Stimulated activated naive CD8-positive, alpha-beta T cell treated with anti-CD3 and anti-CD28 coated beads, Interleukin-15, Interleukin-2, amounts not matched to agents 100 ng/mL and 50 ng/mL, for 24 hours (primary cell): ENCODE measurements at regions not wholly inside any gene's neighbourhood (a gene's known extent, or its start where the extent isn't known, plus 50 kb on each side); places are given as distances from the start of the nearest gene placed in this dataset.

ENCODE experiments used
- H3K27ac Mint-ChIP-seq: one replicate; pipeline ENCODE4 v1.8.0; 2021; ENCODE audit warnings: mild to moderate bottlenecking, mixed read lengths
- H3K27me3 Mint-ChIP-seq: one replicate; pipeline ENCODE4 v1.8.0; 2021; ENCODE audit warnings: mixed read lengths
- H3K36me3 Mint-ChIP-seq: one replicate; pipeline ENCODE4 v1.8.0; 2021; ENCODE audit warnings: low read depth, mixed read lengths
- H3K4me1 Mint-ChIP-seq: one replicate; pipeline ENCODE4 v1.8.0; 2021; ENCODE audit warnings: low read depth, mixed read lengths
- H3K4me3 Mint-ChIP-seq: one replicate; pipeline ENCODE4 v1.8.0; 2021; ENCODE audit warnings: mild to moderate bottlenecking, mixed read lengths
- H3K9me3 Mint-ChIP-seq: one replicate; pipeline ENCODE4 v1.8.0; 2021; ENCODE audit warnings: mixed read lengths

- H3K4me3 Mint-ChIP-seq, result no peak overlapping the region
- no peaks in the 10 kb centered on the region for H3K36me3 Mint-ChIP-seq
- peaks cover 12% of the 10 kb centered on the region for H3K27me3 Mint-ChIP-seq
- no peaks in the 10 kb centered on the region for H3K4me1 Mint-ChIP-seq
- H3K27ac Mint-ChIP-seq, result no peak overlapping the region
- H3K9me3 Mint-ChIP-seq, result no peaks in the 10 kb centered on the region
Measured at GRCh38 chr15:38883987-38884386, 319.4 kb upstream of the RASGRP1 start.

- Mint-ChIP-seq H3K9me3 (no peaks in the 10 kb centered on the region), H3K4me1 (no peaks in the 10 kb centered on the region), H3K27me3 (peaks cover 12% of the 10 kb centered on the region), H3K27ac (no peak overlapping the region), H3K36me3 (no peaks in the 10 kb centered on the region), H3K4me3 (no peak overlapping the region)
Measured at GRCh38 chr15:38885001-38885400, 320.4 kb upstream of the RASGRP1 start.

- H3K4me1 Mint-ChIP-seq, result no peaks in the 10 kb centered on the region
- no peaks in the 10 kb centered on the region for H3K9me3 Mint-ChIP-seq
- H3K27ac Mint-ChIP-seq, result no peak overlapping the region
- H3K36me3 Mint-ChIP-seq, result no peaks in the 10 kb centered on the region
- peaks cover 16% of the 10 kb centered on the region for H3K27me3 Mint-ChIP-seq
- H3K4me3 Mint-ChIP-seq, result no peak overlapping the region
Measured at GRCh38 chr15:38885471-38885952, 320.9 kb upstream of the RASGRP1 start.

GRCh38 chr15:38886315-38887163 lies 321.9 kb upstream of the RASGRP1 start:
- H3K4me1 Mint-ChIP-seq, result no peaks in the 10 kb centered on the region
- peaks cover 19% of the 10 kb centered on the region for H3K27me3 Mint-ChIP-seq
- no peaks in the 10 kb centered on the region for H3K36me3 Mint-ChIP-seq
- H3K27ac Mint-ChIP-seq, result no peak overlapping the region
- no peaks in the 10 kb centered on the region for H3K9me3 Mint-ChIP-seq
- H3K4me3 Mint-ChIP-seq, result no peak overlapping the region

- no peaks in the 10 kb centered on the region for H3K36me3 Mint-ChIP-seq
- no peak overlapping the region for H3K27ac Mint-ChIP-seq
- peaks cover 14% of the 10 kb centered on the region for H3K27me3 Mint-ChIP-seq
- H3K4me1 Mint-ChIP-seq, result no peaks in the 10 kb centered on the region
- H3K4me3 Mint-ChIP-seq, result no peak overlapping the region
- no peaks in the 10 kb centered on the region for H3K9me3 Mint-ChIP-seq
Measured at GRCh38 chr15:38888701-38889221, 324.1 kb upstream of the RASGRP1 start.

GRCh38 chr15:38890194-38890593 lies 325.6 kb upstream of the RASGRP1 start:
- H3K4me3 Mint-ChIP-seq, result no peak overlapping the region
- no peak overlapping the region for H3K27ac Mint-ChIP-seq
- H3K27me3 Mint-ChIP-seq, result peaks cover 11% of the 10 kb centered on the region
- no peaks in the 10 kb centered on the region for H3K36me3 Mint-ChIP-seq
- H3K9me3 Mint-ChIP-seq, result no peaks in the 10 kb centered on the region
- H3K4me1 Mint-ChIP-seq, result no peaks in the 10 kb centered on the region

- Mint-ChIP-seq H3K4me3 (no peak overlapping the region), H3K27me3 (peaks cover 7% of the 10 kb centered on the region), H3K4me1 (no peaks in the 10 kb centered on the region), H3K36me3 (no peaks in the 10 kb centered on the region), H3K27ac (no peak overlapping the region), H3K9me3 (no peaks in the 10 kb centered on the region)
Measured at GRCh38 chr15:38893925-38894242, 329.3 kb upstream of the RASGRP1 start.

- Mint-ChIP-seq H3K4me1 (no peaks in the 10 kb centered on the region), H3K36me3 (no peaks in the 10 kb centered on the region), H3K27me3 (peaks cover 7% of the 10 kb centered on the region), H3K4me3 (no peak overlapping the region), H3K27ac (no peak overlapping the region), H3K9me3 (no peaks in the 10 kb centered on the region)
Measured at GRCh38 chr15:38894243-38894948, 329.8 kb upstream of the RASGRP1 start.

GRCh38 chr15:38895326-38896255 lies 331.0 kb upstream of the RASGRP1 start:
- no peak overlapping the region for H3K4me3 Mint-ChIP-seq
- H3K27ac Mint-ChIP-seq, result no peak overlapping the region
- H3K9me3 Mint-ChIP-seq, result no peaks in the 10 kb centered on the region
- H3K36me3 Mint-ChIP-seq, result no peaks in the 10 kb centered on the region
- H3K27me3 Mint-ChIP-seq, result peaks cover 2% of the 10 kb centered on the region
- H3K4me1 Mint-ChIP-seq, result no peaks in the 10 kb centered on the region

GRCh38 chr15:38896647-38897046 lies 332.0 kb upstream of the RASGRP1 start:
- no peaks in the 10 kb centered on the region for H3K27me3 Mint-ChIP-seq
- H3K9me3 Mint-ChIP-seq, result no peaks in the 10 kb centered on the region
- no peaks in the 10 kb centered on the region for H3K4me1 Mint-ChIP-seq
- no peak overlapping the region for H3K27ac Mint-ChIP-seq
- H3K4me3 Mint-ChIP-seq, result no peak overlapping the region
- no peaks in the 10 kb centered on the region for H3K36me3 Mint-ChIP-seq

GRCh38 chr15:38897551-38897950 lies 332.9 kb upstream of the RASGRP1 start:
- H3K36me3 Mint-ChIP-seq, result no peaks in the 10 kb centered on the region
- H3K27me3 Mint-ChIP-seq, result no peaks in the 10 kb centered on the region
- no peaks in the 10 kb centered on the region for H3K4me1 Mint-ChIP-seq
- H3K9me3 Mint-ChIP-seq, result no peaks in the 10 kb centered on the region
- H3K27ac Mint-ChIP-seq, result no peak overlapping the region
- H3K4me3 Mint-ChIP-seq, result no peak overlapping the region

GRCh38 chr15:38898236-38898635 lies 333.6 kb upstream of the RASGRP1 start:
- Mint-ChIP-seq H3K4me3 (no peak overlapping the region), H3K27ac (no peak overlapping the region), H3K36me3 (no peaks in the 10 kb centered on the region), H3K27me3 (no peaks in the 10 kb centered on the region), H3K4me1 (no peaks in the 10 kb centered on the region), H3K9me3 (no peaks in the 10 kb centered on the region)

GRCh38 chr15:38899300-38899699 lies 334.7 kb upstream of the RASGRP1 start:
- Mint-ChIP-seq H3K27me3 (peaks cover 2% of the 10 kb centered on the region), H3K27ac (no peak overlapping the region), H3K4me1 (no peaks in the 10 kb centered on the region), H3K4me3 (no peak overlapping the region), H3K9me3 (no peaks in the 10 kb centered on the region), H3K36me3 (no peaks in the 10 kb centered on the region)

GRCh38 chr15:38904298-38904697 lies 339.7 kb upstream of the RASGRP1 start:
- no peaks in the 10 kb centered on the region for H3K9me3 Mint-ChIP-seq
- H3K36me3 Mint-ChIP-seq, result no peaks in the 10 kb centered on the region
- H3K27me3 Mint-ChIP-seq, result peaks cover 6% of the 10 kb centered on the region
- H3K27ac Mint-ChIP-seq, result no peak overlapping the region
- no peak overlapping the region for H3K4me3 Mint-ChIP-seq
- no peaks in the 10 kb centered on the region for H3K4me1 Mint-ChIP-seq
